RKO (cell line): ENCODE measurements at regions not wholly inside any gene's neighbourhood (a gene's known extent, or its start where the extent isn't known, plus 50 kb on each side); places are given as distances from the start of the nearest gene placed in this dataset.

Source experiments
- DNase-seq: peaks from one replicate; pipeline ENCODE4 v3.0.0-alpha.2; 2016; ENCODE audit warnings: low spot score

DNA sequence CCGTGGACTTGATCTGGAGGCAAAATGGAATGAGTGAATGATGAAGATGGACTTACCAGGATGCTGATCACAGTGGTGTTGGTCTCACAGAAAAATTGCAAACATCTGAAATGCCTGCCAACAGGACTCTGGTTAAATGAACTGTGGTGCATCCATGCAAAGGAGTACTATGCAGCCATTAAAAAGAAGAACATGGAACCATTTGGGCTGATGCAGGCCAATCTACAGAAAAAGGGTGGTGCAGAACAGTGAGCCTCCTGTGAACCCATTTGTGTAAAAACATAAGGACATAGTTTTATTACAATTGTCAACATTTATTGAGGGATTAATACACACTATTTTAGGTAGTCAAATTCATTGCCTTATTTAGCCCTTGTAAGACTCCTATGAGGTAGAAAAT is 111.9 kb downstream of the MN1 start:
- DNase-seq, result no peak

DNA sequence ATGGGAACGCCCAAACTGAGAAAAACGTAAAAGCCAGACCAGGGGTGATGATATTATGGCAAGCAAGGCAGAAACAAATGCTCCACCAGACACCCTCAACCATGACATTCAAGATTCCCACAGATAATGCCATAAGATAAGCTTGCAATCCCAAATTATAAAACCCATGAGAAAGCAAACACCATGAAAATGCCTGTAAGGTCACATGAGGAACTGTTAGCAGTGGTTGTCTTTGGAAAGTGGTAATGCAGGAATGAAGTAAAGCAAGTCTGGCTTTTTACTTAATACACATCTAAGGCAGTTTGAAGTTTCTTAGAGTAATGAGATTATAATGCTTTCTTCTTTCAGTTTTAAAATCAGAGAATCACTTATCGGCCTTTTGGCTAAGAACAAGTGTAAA is 111.0 kb downstream of the MN1 start:
- no peak for DNase-seq

DNA sequence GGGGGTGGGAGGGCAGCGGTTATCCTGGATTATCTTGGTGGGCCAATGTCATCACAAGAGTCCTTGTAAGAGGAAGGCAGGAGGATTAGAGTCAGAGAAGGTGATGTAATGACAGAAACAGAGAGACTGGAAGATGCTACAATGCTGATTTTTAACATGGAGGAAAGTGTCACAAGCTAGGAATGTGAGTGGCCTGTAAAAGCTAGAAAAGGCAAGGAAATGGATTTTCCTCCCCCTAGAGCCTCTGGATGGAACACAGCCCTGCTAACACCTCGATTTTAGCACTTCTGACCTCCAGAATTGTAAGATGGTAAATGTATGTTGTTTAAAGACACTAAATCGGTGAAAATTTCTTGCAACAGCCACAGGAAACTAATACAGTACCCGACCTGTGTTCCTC is 109.3 kb downstream of the MN1 start:
- no peak for DNase-seq

DNA sequence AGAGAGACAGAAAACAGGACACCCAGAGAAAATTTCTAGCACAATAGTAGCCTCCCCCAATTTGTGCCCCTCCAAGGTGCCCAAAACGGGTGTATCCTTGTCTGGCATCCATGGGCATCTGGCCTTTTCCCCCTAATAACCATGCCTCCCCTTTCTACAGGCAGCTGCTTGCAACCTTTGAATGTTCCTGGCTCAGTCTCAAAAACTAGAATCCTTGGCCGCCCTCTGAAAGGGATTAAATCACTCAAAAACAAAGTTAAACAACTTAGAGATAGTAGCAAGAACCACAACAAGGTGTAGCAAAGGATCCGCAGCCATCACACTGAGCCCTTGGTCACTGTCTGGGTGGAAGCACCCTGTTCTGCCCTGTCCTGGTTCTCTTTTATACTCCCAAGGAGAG is 105.6 kb downstream of the MN1 start:
- no peak for DNase-seq

DNA sequence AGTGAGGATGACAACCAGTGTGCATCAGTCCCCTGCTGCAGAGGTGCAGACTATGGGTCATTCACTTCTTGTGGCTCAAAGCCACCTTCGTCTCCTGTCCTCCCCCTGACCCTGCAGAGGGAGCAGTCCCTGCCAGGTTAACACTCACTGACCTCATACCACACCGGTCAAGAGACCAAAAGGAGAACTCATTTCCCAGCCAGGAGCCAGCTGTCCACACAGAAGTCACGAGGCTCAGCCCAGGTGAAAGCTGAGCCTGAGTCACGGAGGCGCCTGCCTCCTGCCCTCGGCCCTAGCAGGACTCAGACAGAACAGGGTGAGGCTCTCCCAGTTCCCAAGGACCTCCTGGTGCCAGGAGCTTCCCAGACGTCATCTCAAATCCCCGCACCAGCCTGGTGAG is 103.7 kb downstream of the MN1 start:
- DNase-seq, result no peak
